SK-N-SH treated with all-trans-retinoic acid at 6 μM for 48 hours (cell line): ENCODE measurements at regions not wholly inside any gene's neighbourhood (a gene's known extent, or its start where the extent isn't known, plus 50 kb on each side); places are given as distances from the start of the nearest gene placed in this dataset.

Experiments used
- ATAC-seq: fragments of 200-7000 bp; cut with Tn5 transposase; 3 replicates; pipeline ENCODE4 v1.9.1; 2020; ENCODE audit warnings: mild to moderate bottlenecking, moderate library complexity
- ARNTL ChIP-seq: fragments of 450-650 bp; formaldehyde crosslinking; IDR thresholded peaks from 2 replicates; pipeline ENCODE4 v1.5.0; 2020; ENCODE audit warnings: low read depth, mild to moderate bottlenecking, moderate library complexity, borderline replicate concordance
- BACH2 ChIP-seq: fragments of 250-450 bp; sonication (Bioruptor Pico); IDR thresholded peaks from 2 replicates; pipeline ENCODE4 v1.9.0; 2021; ENCODE audit warnings: mild to moderate bottlenecking, borderline replicate concordance
- CSDC2 ChIP-seq: fragments of 250-450 bp; sonication (Bioruptor Pico); IDR thresholded peaks from 2 replicates; pipeline ENCODE4 v1.5.0; 2020; ENCODE audit warnings: mild to moderate bottlenecking, moderate library complexity
- ESRRG ChIP-seq: fragments of 250-450 bp; sonication (Bioruptor Pico); IDR thresholded peaks from 2 replicates; pipeline ENCODE4 v1.6.1; 2021; ENCODE audit warnings: mild to moderate bottlenecking
- GLIS3 ChIP-seq: fragments of 250-450 bp; sonication (Bioruptor Pico); IDR thresholded peaks from 2 replicates; pipeline ENCODE4 v1.5.0; 2020; ENCODE audit warnings: mild to moderate bottlenecking, moderate library complexity
- ISL1 ChIP-seq: fragments of 250-450 bp; sonication (Bioruptor Pico); IDR thresholded peaks from 2 replicates; pipeline ENCODE4 v2.1.2; 2022; ENCODE audit warnings: mild to moderate bottlenecking, moderate library complexity
- OSR1 ChIP-seq: fragments of 250-450 bp; sonication (Bioruptor Pico); IDR thresholded peaks from 2 replicates; pipeline ENCODE4 v1.8.0; 2022; ENCODE audit warnings: moderate library complexity, mild to moderate bottlenecking, inconsistent platforms
- PPARA ChIP-seq: fragments of 250-450 bp; sonication (Bioruptor Pico); IDR thresholded peaks from 2 replicates; pipeline ENCODE4 v1.5.0; 2020; ENCODE audit warnings: mild to moderate bottlenecking, borderline replicate concordance
- SNAI2 ChIP-seq: fragments of 250-450 bp; sonication (Bioruptor Pico); IDR thresholded peaks from 2 replicates; pipeline ENCODE4 v1.5.0; 2020; ENCODE audit warnings: mild to moderate bottlenecking, moderate library complexity
- TCF4 ChIP-seq: fragments of 250-450 bp; sonication (Bioruptor Pico); IDR thresholded peaks from 2 replicates; pipeline ENCODE4 v1.8.0; 2021; ENCODE audit warnings: mild to moderate bottlenecking, moderate library complexity, borderline replicate concordance
- TOX ChIP-seq: fragments of 250-450 bp; sonication (Bioruptor Pico); IDR thresholded peaks from 2 replicates; pipeline ENCODE4 v1.8.0; 2021; ENCODE audit warnings: mild to moderate bottlenecking, moderate library complexity, borderline replicate concordance
- ZC3H10 ChIP-seq: fragments of 250-450 bp; sonication (Bioruptor Pico); IDR thresholded peaks from 2 replicates; pipeline ENCODE4 v1.5.1; 2021; ENCODE audit warnings: mild to moderate bottlenecking, moderate library complexity
- ZFP30 ChIP-seq: fragments of 450-650 bp; formaldehyde crosslinking; IDR thresholded peaks from 2 replicates; pipeline ENCODE4 v1.5.0; 2022; ENCODE audit warnings: mild to moderate bottlenecking, moderate library complexity
- ZNF565 ChIP-seq: fragments of 450-650 bp; formaldehyde crosslinking; conservative IDR thresholded peaks from 2 replicates; pipeline ENCODE4 v1.5.0; 2020; ENCODE audit warnings: low read depth, mild to moderate bottlenecking, moderate library complexity
- ZNF70 ChIP-seq: fragments of 450-650 bp; formaldehyde crosslinking; IDR thresholded peaks from 2 replicates; pipeline ENCODE4 v1.5.0; 2020; ENCODE audit warnings: mild to moderate bottlenecking, moderate library complexity
- ZNF8 ChIP-seq: fragments of 450-650 bp; formaldehyde crosslinking; IDR thresholded peaks from 2 replicates; pipeline ENCODE4 v1.5.0; 2020; ENCODE audit warnings: mild to moderate bottlenecking, moderate library complexity
- TF ChIP-seq, protein P1 (sequence below): fragments of 250-450 bp; sonication (Bioruptor Pico); IDR thresholded peaks from 2 replicates; pipeline ENCODE4 v1.8.0; 2021; ENCODE audit warnings: low read depth, mild to moderate bottlenecking, moderate library complexity, borderline replicate concordance
- TF ChIP-seq, protein P2 (sequence below): fragments of 250-450 bp; sonication (Bioruptor Pico); IDR thresholded peaks from 2 replicates; pipeline ENCODE4 v1.5.1; 2021; ENCODE audit warnings: mild to moderate bottlenecking, moderate library complexity
- TF ChIP-seq, protein P3 (sequence below): fragments of 250-450 bp; sonication (Bioruptor Pico); IDR thresholded peaks from 2 replicates; pipeline ENCODE4 v1.5.0; 2020; ENCODE audit warnings: mild to moderate bottlenecking, moderate library complexity
- TF ChIP-seq, protein P4 (sequence below): fragments of 250-450 bp; sonication (Bioruptor Pico); IDR thresholded peaks from 2 replicates; pipeline ENCODE4 v1.8.0; 2020; ENCODE audit warnings: mild to moderate bottlenecking, moderate library complexity, borderline replicate concordance
- TF ChIP-seq, protein P5 (sequence below): fragments of 250-450 bp; sonication (Bioruptor Pico); IDR thresholded peaks from 2 replicates; pipeline ENCODE4 v1.5.1; 2020; ENCODE audit warnings: low read depth, mild to moderate bottlenecking, moderate library complexity

DNA sequence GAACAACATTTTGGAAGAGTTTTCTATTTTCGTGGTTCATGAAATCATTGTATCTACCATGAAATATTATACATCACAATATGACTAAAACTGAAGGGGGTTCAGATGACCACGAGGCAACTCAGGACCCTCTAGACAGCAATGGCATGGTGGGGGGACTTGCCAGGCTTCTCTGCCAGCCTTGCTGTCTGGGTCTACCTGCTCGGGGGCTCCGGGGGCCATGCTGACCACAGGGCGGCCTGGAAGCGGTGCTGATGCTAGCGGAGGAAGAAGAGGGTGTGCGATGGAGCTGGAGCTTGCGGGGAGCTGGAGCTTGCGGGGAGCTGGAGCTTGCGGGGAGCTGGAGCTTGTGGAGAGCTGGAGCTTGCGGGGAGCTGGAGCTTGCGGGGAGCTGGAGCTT, 89.2 kb upstream of the IRX4 start:
- no peak for TF ChIP-seq ZC3H10 (CRISPR knock-in tag)
- TF ChIP-seq TOX = no peak
- no peak for TF ChIP-seq ISL1
- TF ChIP-seq OSR1 = no peak
- no peak for TF ChIP-seq ZNF8 (CRISPR knock-in tag)
- TF ChIP-seq, protein P1, sequence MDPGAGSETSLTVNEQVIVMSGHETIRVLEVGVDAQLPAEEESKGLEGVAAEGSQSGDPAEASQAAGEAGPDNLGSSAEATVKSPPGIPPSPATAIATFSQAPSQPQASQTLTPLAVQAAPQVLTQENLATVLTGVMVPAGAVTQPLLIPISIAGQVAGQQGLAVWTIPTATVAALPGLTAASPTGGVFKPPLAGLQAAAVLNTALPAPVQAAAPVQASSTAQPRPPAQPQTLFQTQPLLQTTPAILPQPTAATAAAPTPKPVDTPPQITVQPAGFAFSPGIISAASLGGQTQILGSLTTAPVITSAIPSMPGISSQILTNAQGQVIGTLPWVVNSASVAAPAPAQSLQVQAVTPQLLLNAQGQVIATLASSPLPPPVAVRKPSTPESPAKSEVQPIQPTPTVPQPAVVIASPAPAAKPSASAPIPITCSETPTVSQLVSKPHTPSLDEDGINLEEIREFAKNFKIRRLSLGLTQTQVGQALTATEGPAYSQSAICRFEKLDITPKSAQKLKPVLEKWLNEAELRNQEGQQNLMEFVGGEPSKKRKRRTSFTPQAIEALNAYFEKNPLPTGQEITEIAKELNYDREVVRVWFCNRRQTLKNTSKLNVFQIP (CRISPR knock-in tag) = no peak
- TF ChIP-seq, protein P2, sequence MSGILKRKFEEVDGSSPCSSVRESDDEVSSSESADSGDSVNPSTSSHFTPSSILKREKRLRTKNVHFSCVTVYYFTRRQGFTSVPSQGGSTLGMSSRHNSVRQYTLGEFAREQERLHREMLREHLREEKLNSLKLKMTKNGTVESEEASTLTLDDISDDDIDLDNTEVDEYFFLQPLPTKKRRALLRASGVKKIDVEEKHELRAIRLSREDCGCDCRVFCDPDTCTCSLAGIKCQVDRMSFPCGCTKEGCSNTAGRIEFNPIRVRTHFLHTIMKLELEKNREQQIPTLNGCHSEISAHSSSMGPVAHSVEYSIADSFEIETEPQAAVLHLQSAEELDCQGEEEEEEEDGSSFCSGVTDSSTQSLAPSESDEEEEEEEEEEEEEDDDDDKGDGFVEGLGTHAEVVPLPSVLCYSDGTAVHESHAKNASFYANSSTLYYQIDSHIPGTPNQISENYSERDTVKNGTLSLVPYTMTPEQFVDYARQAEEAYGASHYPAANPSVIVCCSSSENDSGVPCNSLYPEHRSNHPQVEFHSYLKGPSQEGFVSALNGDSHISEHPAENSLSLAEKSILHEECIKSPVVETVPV (CRISPR knock-in tag) = no peak
- TF ChIP-seq TCF4 = no peak
- no peak for ATAC-seq

DNA sequence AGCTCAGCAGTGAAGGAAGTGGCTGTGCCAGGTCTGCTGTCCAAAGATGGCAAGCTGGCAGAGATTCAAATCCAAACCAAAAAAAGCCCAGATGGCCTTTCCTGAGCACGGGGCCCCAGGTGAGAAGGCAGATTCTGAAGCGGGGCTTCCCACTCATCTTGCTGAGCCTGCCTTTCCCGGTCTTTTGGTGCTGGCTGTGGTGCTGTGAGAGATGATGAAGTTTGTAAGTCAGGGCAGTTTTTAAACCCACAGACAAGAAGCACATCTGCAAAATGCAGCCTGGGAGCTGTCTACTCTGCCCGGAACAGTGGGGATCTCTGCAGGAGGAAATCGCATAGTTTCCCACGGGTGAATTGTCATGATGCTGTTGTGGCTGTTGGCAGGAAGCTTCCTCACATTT, 85.0 kb upstream of the IRX4 start:
- no peak for TF ChIP-seq ISL1
- no peak for TF ChIP-seq CSDC2
- no peak for TF ChIP-seq OSR1
- no peak for TF ChIP-seq ESRRG
- TF ChIP-seq, protein P3, sequence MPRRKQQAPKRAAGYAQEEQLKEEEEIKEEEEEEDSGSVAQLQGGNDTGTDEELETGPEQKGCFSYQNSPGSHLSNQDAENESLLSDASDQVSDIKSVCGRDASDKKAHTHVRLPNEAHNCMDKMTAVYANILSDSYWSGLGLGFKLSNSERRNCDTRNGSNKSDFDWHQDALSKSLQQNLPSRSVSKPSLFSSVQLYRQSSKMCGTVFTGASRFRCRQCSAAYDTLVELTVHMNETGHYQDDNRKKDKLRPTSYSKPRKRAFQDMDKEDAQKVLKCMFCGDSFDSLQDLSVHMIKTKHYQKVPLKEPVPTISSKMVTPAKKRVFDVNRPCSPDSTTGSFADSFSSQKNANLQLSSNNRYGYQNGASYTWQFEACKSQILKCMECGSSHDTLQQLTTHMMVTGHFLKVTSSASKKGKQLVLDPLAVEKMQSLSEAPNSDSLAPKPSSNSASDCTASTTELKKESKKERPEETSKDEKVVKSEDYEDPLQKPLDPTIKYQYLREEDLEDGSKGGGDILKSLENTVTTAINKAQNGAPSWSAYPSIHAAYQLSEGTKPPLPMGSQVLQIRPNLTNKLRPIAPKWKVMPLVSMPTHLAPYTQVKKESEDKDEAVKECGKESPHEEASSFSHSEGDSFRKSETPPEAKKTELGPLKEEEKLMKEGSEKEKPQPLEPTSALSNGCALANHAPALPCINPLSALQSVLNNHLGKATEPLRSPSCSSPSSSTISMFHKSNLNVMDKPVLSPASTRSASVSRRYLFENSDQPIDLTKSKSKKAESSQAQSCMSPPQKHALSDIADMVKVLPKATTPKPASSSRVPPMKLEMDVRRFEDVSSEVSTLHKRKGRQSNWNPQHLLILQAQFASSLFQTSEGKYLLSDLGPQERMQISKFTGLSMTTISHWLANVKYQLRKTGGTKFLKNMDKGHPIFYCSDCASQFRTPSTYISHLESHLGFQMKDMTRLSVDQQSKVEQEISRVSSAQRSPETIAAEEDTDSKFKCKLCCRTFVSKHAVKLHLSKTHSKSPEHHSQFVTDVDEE = no peak
- no peak for TF ChIP-seq ZNF8 (CRISPR knock-in tag)
- TF ChIP-seq ZNF565 (CRISPR knock-in tag) = no peak
- no peak for TF ChIP-seq TOX

DNA sequence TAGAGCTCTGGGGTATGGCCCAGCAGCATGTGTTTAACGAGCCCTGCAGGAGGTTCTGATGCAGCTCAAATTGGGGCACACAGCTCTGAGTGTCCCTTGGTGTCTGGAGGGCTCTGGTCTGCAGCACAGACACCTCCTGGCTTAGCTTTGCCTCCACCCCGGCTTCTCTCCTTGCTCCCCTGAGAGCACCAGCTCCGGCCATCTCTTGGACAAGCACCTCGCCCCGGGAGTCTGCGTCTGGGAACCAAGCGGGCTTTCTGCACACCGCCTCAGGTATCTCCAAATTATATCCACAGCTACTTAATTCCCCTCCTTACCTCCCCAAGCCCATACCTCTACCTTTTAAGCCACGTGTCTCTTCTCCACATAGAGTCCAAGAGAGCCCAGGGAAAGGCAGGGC, 83.7 kb upstream of the IRX4 start:
- ATAC-seq = no peak
- no peak for TF ChIP-seq ISL1
- no peak for TF ChIP-seq ZNF8 (CRISPR knock-in tag)
- TF ChIP-seq BACH2 = no peak
- TF ChIP-seq, protein P4, sequence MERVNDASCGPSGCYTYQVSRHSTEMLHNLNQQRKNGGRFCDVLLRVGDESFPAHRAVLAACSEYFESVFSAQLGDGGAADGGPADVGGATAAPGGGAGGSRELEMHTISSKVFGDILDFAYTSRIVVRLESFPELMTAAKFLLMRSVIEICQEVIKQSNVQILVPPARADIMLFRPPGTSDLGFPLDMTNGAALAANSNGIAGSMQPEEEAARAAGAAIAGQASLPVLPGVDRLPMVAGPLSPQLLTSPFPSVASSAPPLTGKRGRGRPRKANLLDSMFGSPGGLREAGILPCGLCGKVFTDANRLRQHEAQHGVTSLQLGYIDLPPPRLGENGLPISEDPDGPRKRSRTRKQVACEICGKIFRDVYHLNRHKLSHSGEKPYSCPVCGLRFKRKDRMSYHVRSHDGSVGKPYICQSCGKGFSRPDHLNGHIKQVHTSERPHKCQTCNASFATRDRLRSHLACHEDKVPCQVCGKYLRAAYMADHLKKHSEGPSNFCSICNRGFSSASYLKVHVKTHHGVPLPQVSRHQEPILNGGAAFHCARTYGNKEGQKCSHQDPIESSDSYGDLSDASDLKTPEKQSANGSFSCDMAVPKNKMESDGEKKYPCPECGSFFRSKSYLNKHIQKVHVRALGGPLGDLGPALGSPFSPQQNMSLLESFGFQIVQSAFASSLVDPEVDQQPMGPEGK = no peak
- TF ChIP-seq, protein P5, sequence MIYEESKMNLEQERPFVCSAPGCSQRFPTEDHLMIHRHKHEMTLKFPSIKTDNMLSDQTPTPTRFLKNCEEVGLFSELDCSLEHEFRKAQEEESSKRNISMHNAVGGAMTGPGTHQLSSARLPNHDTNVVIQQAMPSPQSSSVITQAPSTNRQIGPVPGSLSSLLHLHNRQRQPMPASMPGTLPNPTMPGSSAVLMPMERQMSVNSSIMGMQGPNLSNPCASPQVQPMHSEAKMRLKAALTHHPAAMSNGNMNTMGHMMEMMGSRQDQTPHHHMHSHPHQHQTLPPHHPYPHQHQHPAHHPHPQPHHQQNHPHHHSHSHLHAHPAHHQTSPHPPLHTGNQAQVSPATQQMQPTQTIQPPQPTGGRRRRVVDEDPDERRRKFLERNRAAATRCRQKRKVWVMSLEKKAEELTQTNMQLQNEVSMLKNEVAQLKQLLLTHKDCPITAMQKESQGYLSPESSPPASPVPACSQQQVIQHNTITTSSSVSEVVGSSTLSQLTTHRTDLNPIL (CRISPR knock-in tag) = no peak
- no peak for TF ChIP-seq TOX
- TF ChIP-seq PPARA (CRISPR knock-in tag) = no peak
- TF ChIP-seq GLIS3 (CRISPR knock-in tag) = no peak
- no peak for TF ChIP-seq CSDC2
- TF ChIP-seq ZNF70 (CRISPR knock-in tag) = no peak
- no peak for TF ChIP-seq ZNF565 (CRISPR knock-in tag)
- TF ChIP-seq TCF4 = no peak
- no peak for TF ChIP-seq ARNTL (CRISPR knock-in tag)
- TF ChIP-seq ZFP30 = no peak

More for the DNA sequence above, 85.0 kb upstream of the IRX4 start:
- ATAC-seq = no peak

DNA sequence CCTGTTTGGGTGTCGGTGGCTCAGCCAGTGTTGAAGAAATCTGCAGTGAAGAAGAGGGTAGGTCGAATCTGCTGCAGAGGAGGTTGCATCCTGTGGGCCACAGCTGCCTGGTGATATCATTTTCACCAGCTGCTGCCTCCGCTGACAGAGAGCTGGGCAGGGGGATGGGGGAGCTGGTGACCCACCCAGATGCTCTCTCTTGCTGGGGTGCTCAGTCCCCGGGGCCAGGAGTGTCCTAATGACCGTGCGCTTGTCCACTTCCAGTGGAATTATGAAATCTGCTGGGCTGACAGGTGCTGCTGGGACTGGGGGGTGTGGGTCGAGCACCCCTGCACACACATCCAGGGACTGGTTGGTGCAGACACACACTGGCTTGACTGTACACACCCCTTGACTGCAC, 83.2 kb upstream of the IRX4 start:
- no peak for ATAC-seq
- no peak for TF ChIP-seq ZNF565 (CRISPR knock-in tag)
- no peak for TF ChIP-seq SNAI2 (CRISPR knock-in tag)
- TF ChIP-seq, protein P3 = no peak
- TF ChIP-seq, protein P1 (CRISPR knock-in tag) = no peak
- TF ChIP-seq OSR1 = no peak
- no peak for TF ChIP-seq PPARA (CRISPR knock-in tag)
- TF ChIP-seq, protein P5 (CRISPR knock-in tag) = no peak
